ENCODE measurements at regions not wholly inside any gene's neighbourhood (a gene's known extent, or its start where the extent isn't known, plus 50 kb on each side); places are given as distances from the start of the nearest gene placed in this dataset.

DNA sequence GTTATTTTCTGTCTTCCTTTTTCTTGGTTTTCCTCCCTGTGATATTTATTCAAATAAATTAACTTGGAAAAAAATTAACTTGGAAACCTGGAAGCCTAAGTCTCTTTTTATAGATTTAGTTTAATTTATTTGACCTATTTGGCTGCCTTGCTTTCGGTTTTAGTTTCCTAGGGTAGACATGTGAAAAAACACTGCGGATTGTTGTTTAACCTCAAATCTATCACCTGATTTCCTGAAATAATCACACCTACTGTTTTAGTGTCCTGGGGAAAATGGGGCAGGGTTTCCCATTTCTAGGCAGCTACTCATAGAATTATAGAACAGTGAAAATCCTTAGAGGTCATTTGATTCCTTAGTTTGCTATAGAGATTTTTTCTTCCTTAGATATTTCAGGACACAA, 412.4 kb downstream of the PCDH17 start:
- TF ChIP-seq POLR2A (IDR thresholded peaks at IDR 0.05) (no peak), EP300 (IDR thresholded peaks at IDR 0.05) (no peak)
- TF ChIP-seq, protein P1, sequence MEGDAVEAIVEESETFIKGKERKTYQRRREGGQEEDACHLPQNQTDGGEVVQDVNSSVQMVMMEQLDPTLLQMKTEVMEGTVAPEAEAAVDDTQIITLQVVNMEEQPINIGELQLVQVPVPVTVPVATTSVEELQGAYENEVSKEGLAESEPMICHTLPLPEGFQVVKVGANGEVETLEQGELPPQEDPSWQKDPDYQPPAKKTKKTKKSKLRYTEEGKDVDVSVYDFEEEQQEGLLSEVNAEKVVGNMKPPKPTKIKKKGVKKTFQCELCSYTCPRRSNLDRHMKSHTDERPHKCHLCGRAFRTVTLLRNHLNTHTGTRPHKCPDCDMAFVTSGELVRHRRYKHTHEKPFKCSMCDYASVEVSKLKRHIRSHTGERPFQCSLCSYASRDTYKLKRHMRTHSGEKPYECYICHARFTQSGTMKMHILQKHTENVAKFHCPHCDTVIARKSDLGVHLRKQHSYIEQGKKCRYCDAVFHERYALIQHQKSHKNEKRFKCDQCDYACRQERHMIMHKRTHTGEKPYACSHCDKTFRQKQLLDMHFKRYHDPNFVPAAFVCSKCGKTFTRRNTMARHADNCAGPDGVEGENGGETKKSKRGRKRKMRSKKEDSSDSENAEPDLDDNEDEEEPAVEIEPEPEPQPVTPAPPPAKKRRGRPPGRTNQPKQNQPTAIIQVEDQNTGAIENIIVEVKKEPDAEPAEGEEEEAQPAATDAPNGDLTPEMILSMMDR (IDR thresholded peaks at IDR 0.05), result no peak

Measured in tibial nerve (tissue), 4 donors.